ENCODE measurements at regions not wholly inside any gene's neighbourhood (a gene's known extent, or its start where the extent isn't known, plus 50 kb on each side); places are given as distances from the start of the nearest gene placed in this dataset.

- Histone ChIP-seq H3K4me1 (ENCODE audit: control insufficient read depth, insufficient read depth, low read length) (no peaks in the 10 kb centered on the region), H3K4me3 (ENCODE audit: low read depth, low read length) (no peak overlapping the region), H3K9me3 (ENCODE audit: control insufficient read depth, insufficient read depth, low read depth, low read length) (no peaks in the 10 kb centered on the region), H3K36me3 (ENCODE audit: control insufficient read depth in 2 of 2, insufficient read depth in 1 of 2, low read length in 2 of 2) (no peaks in the 10 kb centered on the region), H3K27ac (ENCODE audit: extremely low read depth, low read depth, low read length) (no peak overlapping the region)
- TF ChIP-seq PRDM10 (tag by site-specific recombination; IDR thresholded peaks at IDR 0.05) (no peak), MZF1 (tag by site-specific recombination; IDR thresholded peaks at IDR 0.05; ENCODE audit: borderline replicate concordance) (no peak), PATZ1 (tag by site-specific recombination; IDR thresholded peaks at IDR 0.05) (no peak), ZNF362 (tag by site-specific recombination; IDR thresholded peaks at IDR 0.05) (no peak), ZBTB49 (tag by site-specific recombination; IDR thresholded peaks at IDR 0.05; ENCODE audit: low read depth) (no peak), TCF7L2 (IDR thresholded peaks at IDR 0.05; ENCODE audit: borderline replicate concordance, low read depth, low read length) (no peak), ZSCAN4 (tag by site-specific recombination; IDR thresholded peaks at IDR 0.05) (no peak), ZNF704 (tag by site-specific recombination; IDR thresholded peaks at IDR 0.05) (no peak), ZNF768 (tag by site-specific recombination; IDR thresholded peaks at IDR 0.05) (no peak), GFI1B (tag by site-specific recombination; IDR thresholded peaks at IDR 0.05) (no peak), YY1 (tag by site-specific recombination; IDR thresholded peaks at IDR 0.05) (no peak), ZFP37 (tag by site-specific recombination; IDR thresholded peaks at IDR 0.05) (no peak), ZNF610 (tag by site-specific recombination; IDR thresholded peaks at IDR 0.05; ENCODE audit: borderline replicate concordance) (no peak), AEBP2 (tag by site-specific recombination; IDR thresholded peaks at IDR 0.05; ENCODE audit: borderline replicate concordance) (no peak), ZNF280C (tag by site-specific recombination; IDR thresholded peaks at IDR 0.05) (no peak), ZNF707 (tag by site-specific recombination; IDR thresholded peaks at IDR 0.05) (no peak), ZNF488 (tag by site-specific recombination; IDR thresholded peaks at IDR 0.05) (no peak), ZNF585B (tag by site-specific recombination; IDR thresholded peaks at IDR 0.05) (no peak), ZFP69B (tag by site-specific recombination; IDR thresholded peaks at IDR 0.05) (no peak)
- ChIA-PET CTCF (interaction anchor here (1.2 kb wide), 1 partner anchor 363 kb away, joined by 3 read pairs; no protein-coding TSS in a partner anchor), POLR2A (no interaction called here)
Observed at GRCh38 chr12:85504164-85504563, 224.1 kb downstream of the ALX1 start.

Data from HEK293 (cell line).